ENCODE measurements at regions not wholly inside any gene's neighbourhood (a gene's known extent, or its start where the extent isn't known, plus 50 kb on each side); places are given as distances from the start of the nearest gene placed in this dataset.

DNA sequence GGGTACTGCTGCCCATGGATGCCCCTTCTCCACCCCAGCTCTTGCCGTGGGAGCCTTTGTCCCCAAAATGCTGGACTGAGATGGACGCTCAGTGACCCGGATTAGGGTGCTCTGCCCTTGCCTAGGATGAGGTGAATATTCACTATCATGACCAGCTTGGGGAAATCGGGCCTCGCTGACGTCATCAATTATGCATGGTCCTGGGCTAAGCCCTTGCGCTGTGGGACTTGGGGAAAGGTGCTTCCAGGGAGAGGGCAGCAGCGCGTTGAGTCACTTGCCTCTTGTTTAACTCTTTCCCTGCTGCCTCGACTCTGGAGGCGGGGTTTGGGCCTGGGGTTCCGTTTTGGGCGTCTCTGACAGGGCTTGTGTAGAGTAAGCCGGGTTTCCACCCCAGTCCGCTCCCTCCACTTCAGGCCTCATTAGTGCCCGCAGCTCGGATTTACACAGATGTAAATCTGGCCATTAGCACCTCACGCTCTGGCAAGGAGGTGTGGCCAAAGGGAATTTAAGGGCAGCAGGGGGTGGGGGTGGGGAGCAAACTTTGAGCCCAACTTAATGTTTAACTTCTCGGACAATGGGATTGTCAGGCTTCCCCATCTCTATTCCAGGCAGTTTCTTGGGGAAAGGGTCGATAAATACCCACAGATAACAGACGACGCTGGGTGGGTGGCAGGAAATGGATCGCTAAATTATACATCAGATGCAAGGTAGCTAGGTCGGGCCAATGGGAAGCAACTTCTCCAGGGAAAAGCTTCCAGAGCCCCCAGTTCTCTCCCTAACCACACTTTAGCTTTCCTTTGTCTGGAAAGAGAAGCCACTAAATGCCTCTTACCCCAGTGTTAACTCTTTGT is 51.3 kb upstream of the TCF7L2 start:
- H4K20me1 ChIP-seq (ENCODE audit: insufficient read depth), result no peaks in the 10 kb centered on the region
- no peak overlapping the region for H3K4me2 ChIP-seq
- no peak for DNase-seq
- H3K4me3 ChIP-seq (ENCODE audit: low read depth in 2 of 2, low read length in 1 of 2), result no peak overlapping the region
- H3K36me3 ChIP-seq (replicated peaks in 1 of 2; ENCODE audit: control insufficient read depth in 1 of 2, insufficient read depth in 2 of 2, low read length in 1 of 2), result no peaks in the 10 kb centered on the region
- ChIA-PET CTCF (no interaction called here), POLR2A (no interaction called here)
- H3K4me1 ChIP-seq (ENCODE audit: control insufficient read depth in 1 of 2, insufficient read depth in 2 of 2, low read depth in 1 of 2, low read length in 1 of 2), result no peaks in the 10 kb centered on the region
- no peaks in the 10 kb centered on the region for H3K9me3 ChIP-seq
- no peak overlapping the region for H2AFZ ChIP-seq (ENCODE audit: low read depth)
- H3K9ac ChIP-seq, result no peak overlapping the region
- no peaks in the 10 kb centered on the region for H3F3A ChIP-seq (replicated peaks; ENCODE audit: insufficient read depth)
- no peak overlapping the region for H3K27ac ChIP-seq (ENCODE audit: low read depth in 2 of 2, low read length in 1 of 2)
- no peaks in the 10 kb centered on the region for H3K9me2 ChIP-seq
- no peaks in the 10 kb centered on the region for H3K27me3 ChIP-seq (ENCODE audit: insufficient read depth)
- no peak for TF ChIP-seq CHD2 (IDR thresholded peaks at IDR 0.05; ENCODE audit: low read length, partially characterized antibody)
- TF ChIP-seq TEAD4 (IDR thresholded peaks at IDR 0.05; ENCODE audit: borderline replicate concordance, insufficient read depth), result no peak
- 85% methylated on average over 22 of the region's 24 CpGs for WGBS (ENCODE audit: low lambda C conversion rate)
- no peaks in the 10 kb centered on the region for H3K79me2 ChIP-seq (ENCODE audit: insufficient read depth)

DNA sequence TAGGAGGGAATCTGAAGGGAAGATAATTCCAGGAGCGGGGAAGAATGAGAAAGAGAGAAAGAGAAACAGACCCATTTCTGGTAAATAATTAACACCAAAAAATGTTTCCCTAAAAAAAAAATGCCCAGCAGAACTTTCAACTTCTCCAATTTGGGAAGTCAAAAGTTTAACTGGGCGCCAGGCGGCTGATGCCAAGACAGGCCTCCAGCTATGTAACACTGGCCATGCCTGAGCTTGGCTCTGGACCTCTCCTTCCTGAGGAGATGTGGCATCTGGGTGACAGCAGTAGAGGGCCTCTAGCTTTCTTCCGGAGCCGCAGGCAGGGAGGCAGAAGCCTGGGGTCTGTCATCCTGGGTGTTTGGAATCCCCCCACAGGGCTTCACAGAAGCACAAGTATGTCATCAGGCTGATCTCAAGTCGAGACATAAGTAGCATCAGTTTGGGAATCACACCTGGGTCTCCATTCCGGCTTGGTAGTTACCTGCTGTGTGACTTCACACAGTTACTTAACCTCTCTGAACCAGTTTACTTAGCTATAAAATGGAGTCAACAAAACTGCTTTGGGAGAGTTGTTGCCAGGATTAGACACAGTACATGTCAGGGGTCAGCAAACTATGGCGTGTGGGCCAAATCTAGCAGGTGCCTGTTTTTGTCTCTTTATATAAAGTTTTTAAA is 50.5 kb upstream of the TCF7L2 start:
- no peaks in the 10 kb centered on the region for H3K27me3 ChIP-seq (ENCODE audit: insufficient read depth)
- ChIA-PET POLR2A (no interaction called here), CTCF (interaction anchor here (0.8 kb wide), 1 partner anchor 227 kb away, joined by 5 read pairs; no protein-coding TSS in a partner anchor)
- H3K36me3 ChIP-seq (replicated peaks in 1 of 2; ENCODE audit: control insufficient read depth in 1 of 2, insufficient read depth in 2 of 2, low read length in 1 of 2), result no peaks in the 10 kb centered on the region
- TF ChIP-seq FOXM1 (IDR thresholded peaks at IDR 0.05; ENCODE audit: low read depth) (no peak), SIN3A (IDR thresholded peaks at IDR 0.05; ENCODE audit: borderline replicate concordance, low read depth, low read length) (no peak), EP300 (IDR thresholded peaks at IDR 0.05; ENCODE audit: borderline replicate concordance in 1 of 2, low read depth in 1 of 2, low read length in 1 of 2) (no peak), POLR2AphosphoS5 (IDR thresholded peaks at IDR 0.05; ENCODE audit: low read depth, low read length) (no peak), MXI1 (IDR thresholded peaks at IDR 0.05; ENCODE audit: low read depth, low read length) (no peak), RFX5 (IDR thresholded peaks at IDR 0.05; ENCODE audit: low read length) (no peak), EZH2phosphoT487 (IDR thresholded peaks at IDR 0.05; ENCODE audit: borderline replicate concordance, low read depth) (no peak), SMC3 (IDR thresholded peaks at IDR 0.05; ENCODE audit: low read depth, low read length) (no peak)
- TF ChIP-seq, protein P1, sequence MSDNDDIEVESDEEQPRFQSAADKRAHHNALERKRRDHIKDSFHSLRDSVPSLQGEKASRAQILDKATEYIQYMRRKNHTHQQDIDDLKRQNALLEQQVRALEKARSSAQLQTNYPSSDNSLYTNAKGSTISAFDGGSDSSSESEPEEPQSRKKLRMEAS (IDR thresholded peaks at IDR 0.05; ENCODE audit: low read depth), result no peak
- TF ChIP-seq, protein P2, sequence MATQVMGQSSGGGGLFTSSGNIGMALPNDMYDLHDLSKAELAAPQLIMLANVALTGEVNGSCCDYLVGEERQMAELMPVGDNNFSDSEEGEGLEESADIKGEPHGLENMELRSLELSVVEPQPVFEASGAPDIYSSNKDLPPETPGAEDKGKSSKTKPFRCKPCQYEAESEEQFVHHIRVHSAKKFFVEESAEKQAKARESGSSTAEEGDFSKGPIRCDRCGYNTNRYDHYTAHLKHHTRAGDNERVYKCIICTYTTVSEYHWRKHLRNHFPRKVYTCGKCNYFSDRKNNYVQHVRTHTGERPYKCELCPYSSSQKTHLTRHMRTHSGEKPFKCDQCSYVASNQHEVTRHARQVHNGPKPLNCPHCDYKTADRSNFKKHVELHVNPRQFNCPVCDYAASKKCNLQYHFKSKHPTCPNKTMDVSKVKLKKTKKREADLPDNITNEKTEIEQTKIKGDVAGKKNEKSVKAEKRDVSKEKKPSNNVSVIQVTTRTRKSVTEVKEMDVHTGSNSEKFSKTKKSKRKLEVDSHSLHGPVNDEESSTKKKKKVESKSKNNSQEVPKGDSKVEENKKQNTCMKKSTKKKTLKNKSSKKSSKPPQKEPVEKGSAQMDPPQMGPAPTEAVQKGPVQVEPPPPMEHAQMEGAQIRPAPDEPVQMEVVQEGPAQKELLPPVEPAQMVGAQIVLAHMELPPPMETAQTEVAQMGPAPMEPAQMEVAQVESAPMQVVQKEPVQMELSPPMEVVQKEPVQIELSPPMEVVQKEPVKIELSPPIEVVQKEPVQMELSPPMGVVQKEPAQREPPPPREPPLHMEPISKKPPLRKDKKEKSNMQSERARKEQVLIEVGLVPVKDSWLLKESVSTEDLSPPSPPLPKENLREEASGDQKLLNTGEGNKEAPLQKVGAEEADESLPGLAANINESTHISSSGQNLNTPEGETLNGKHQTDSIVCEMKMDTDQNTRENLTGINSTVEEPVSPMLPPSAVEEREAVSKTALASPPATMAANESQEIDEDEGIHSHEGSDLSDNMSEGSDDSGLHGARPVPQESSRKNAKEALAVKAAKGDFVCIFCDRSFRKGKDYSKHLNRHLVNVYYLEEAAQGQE (IDR thresholded peaks at IDR 0.05; ENCODE audit: low read depth, low read length), result no peak
- TF ChIP-seq, protein P3, sequence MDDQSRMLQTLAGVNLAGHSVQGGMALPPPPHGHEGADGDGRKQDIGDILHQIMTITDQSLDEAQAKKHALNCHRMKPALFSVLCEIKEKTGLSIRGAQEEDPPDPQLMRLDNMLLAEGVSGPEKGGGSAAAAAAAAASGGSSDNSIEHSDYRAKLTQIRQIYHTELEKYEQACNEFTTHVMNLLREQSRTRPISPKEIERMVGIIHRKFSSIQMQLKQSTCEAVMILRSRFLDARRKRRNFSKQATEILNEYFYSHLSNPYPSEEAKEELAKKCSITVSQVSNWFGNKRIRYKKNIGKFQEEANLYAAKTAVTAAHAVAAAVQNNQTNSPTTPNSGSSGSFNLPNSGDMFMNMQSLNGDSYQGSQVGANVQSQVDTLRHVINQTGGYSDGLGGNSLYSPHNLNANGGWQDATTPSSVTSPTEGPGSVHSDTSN (IDR thresholded peaks at IDR 0.05), result no peak
- TF ChIP-seq, protein P4, sequence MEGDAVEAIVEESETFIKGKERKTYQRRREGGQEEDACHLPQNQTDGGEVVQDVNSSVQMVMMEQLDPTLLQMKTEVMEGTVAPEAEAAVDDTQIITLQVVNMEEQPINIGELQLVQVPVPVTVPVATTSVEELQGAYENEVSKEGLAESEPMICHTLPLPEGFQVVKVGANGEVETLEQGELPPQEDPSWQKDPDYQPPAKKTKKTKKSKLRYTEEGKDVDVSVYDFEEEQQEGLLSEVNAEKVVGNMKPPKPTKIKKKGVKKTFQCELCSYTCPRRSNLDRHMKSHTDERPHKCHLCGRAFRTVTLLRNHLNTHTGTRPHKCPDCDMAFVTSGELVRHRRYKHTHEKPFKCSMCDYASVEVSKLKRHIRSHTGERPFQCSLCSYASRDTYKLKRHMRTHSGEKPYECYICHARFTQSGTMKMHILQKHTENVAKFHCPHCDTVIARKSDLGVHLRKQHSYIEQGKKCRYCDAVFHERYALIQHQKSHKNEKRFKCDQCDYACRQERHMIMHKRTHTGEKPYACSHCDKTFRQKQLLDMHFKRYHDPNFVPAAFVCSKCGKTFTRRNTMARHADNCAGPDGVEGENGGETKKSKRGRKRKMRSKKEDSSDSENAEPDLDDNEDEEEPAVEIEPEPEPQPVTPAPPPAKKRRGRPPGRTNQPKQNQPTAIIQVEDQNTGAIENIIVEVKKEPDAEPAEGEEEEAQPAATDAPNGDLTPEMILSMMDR (IDR thresholded peaks at IDR 0.05), result no peak
- no peaks in the 10 kb centered on the region for H3K4me1 ChIP-seq (ENCODE audit: control insufficient read depth in 1 of 2, insufficient read depth in 2 of 2, low read depth in 1 of 2, low read length in 1 of 2)
- H3K9me3 ChIP-seq, result no peaks in the 10 kb centered on the region
- H3K4me2 ChIP-seq, result no peak overlapping the region
- H2AFZ ChIP-seq (ENCODE audit: low read depth), result no peak overlapping the region
- H3K27ac ChIP-seq (ENCODE audit: low read depth in 2 of 2, low read length in 1 of 2), result no peak overlapping the region
- no peak overlapping the region for H3K9ac ChIP-seq
- no peak for DNase-seq
- no peaks in the 10 kb centered on the region for H4K20me1 ChIP-seq (ENCODE audit: insufficient read depth)
- no peaks in the 10 kb centered on the region for H3K79me2 ChIP-seq (ENCODE audit: insufficient read depth)
- WGBS (ENCODE audit: low lambda C conversion rate), result 81% methylated on average over 8 of the region's 8 CpGs
- H3F3A ChIP-seq (replicated peaks; ENCODE audit: insufficient read depth), result no peaks in the 10 kb centered on the region
- H3K9me2 ChIP-seq, result no peaks in the 10 kb centered on the region
- H3K4me3 ChIP-seq (ENCODE audit: low read depth in 2 of 2, low read length in 1 of 2), result no peak overlapping the region
